Amniotic stem cell (primary cell): ENCODE measurements at regions not wholly inside any gene's neighbourhood (a gene's known extent, or its start where the extent isn't known, plus 50 kb on each side); places are given as distances from the start of the nearest gene placed in this dataset.
"Not testable (repeated sequence)": the region's sequence is repeated elsewhere in the genome, so short reads cannot be mapped to it uniquely, and the experiment has no call there.

Experiments used
- DNase-seq: peaks from one replicate; lab custom pipeline; 2025; lab: John Stamatoyannopoulos, UW

DNA sequence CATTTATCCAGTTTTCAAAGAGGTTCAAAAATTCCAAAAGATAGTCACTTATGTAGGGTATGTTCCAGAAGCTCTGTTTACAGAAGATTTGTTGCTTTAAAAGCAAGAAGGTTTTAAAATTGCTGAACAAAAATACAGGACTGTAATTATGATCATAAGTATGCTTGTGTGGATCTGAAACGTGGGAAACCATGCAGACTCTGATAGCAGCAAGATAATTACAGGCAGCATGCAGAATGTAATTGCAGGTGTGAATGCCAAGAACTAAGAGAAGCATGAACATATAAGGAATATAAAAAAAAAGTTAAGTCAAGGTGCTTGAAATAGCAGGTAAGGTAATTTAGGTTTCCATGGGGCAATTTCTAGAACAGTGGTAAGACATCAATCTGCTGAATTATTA is 405.7 kb downstream of the ARL4A start:
- no peak for DNase-seq

DNA sequence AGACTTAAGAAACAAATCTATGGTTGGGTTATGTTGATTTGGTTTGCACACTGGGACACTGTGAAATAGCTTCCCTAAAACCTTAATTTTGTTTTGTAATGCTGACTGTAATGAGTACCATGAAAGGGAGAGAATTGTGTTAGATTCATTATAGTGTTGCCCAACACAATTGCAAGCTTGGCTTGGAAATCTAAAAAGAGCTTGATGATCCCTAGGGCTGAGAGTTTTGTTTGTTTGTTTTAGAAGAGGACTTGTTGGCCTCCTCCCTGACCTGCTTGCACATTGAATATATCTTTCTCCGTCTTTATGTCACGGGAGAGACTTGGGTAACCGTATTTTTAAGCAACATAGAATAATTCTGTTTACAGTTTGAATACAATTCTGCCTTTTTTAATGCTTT is 410.1 kb downstream of the ARL4A start:
- DNase-seq = no peak

DNA sequence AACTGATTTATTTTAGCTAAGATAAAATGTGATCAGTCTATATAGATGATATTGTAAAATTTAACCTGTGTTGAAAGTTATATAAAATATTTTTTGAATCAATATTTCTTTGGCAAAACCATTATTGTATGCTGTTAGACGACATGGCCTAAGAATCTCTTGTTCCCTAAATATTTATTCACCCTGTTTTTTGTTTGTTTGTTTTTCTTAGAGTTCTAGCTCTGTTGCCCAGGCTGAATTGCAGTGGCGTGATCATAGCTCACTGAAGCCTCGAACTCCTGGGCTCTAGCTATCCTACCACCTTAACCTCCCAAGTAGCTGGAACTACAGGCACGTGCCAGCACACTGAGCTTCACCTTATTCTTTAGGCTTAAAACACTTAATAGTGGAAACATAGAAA is 410.7 kb downstream of the ARL4A start:
- DNase-seq = no peak

DNA sequence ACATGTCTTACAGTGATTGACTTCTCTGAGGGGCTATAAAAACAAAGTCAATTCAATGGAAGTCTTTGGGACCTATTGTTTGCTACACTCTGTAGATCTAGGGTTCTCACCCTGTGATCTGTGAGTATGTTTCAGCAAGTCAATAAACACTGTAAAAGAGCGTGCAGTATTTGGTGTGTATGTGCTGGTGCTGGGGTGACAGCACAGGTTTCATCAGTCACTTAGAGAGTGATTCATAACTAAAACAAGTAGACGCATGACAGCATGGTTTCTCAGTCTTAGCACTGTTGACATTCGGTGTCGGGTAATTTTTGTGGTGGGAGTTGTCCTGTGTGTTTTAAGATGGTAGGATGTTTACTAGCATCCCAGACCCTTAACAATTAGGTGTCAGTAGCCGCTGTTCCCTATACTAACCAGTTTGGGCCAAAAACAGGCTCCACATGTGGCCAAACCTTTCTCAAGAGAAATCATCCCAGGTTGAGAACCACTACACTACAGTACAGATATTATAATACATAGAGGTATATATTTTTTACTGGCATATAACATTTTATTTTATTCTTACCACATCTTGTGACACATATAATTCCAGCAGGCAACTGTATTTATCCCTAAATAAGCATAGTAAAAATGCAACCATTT is 411.8 kb downstream of the ARL4A start:
- DNase-seq = no peak

DNA sequence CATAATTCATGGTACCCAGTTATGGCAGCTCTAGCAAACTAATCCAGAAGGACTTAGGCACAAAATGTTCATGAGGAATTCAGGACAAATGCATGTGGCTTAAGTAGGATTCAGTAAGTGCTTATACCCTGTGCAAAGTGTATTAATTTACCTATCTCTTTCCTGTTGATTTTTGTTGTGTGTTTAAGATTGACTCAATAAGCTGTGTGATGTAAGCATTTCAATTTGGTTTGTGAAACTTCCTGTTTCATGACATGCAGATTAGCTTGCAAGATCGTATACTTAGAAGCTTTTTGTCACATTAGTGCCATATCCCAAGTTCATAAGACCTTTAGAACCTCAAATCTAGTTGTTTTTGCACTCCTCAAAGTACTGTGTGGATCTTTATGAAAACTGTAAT is 416.7 kb downstream of the ARL4A start:
- DNase-seq = no peak

DNA sequence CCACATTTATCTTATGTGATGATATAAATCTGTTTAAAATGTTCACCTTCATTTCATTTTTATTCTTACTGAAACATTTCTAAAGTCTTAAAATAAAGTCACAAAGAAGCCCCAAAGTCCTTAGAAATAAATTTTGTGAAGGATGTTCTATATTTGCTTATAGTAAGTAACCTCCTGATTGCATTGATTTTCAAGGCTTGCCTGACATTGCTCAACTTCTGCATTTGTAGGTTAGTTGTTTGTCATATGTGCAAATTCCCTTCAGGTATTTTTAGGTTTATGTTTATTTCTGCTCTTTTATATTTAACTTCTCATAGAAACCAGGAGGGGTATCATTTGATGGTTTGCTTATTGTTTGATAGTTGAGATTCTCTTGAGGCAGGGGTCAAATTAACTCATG is 417.8 kb downstream of the ARL4A start:
- no peak for DNase-seq

DNA sequence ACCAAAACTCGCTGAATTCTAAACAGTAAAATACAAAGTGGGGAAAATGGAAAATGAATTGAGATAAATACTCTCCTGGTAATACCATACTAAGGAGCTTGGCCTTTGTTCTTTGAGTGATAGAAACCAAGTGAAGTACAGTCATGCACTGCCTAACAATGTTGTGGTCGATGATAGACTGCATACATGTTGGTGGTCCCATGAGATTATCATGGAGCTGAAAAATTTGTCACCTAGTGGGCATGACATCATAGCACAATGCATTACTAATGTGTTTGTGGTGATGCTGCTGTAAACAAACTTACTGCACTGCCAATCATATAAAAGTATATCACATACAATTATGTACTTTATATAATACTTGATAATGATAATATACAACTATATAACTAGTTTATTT is 419.1 kb downstream of the ARL4A start:
- DNase-seq = no peak

DNA sequence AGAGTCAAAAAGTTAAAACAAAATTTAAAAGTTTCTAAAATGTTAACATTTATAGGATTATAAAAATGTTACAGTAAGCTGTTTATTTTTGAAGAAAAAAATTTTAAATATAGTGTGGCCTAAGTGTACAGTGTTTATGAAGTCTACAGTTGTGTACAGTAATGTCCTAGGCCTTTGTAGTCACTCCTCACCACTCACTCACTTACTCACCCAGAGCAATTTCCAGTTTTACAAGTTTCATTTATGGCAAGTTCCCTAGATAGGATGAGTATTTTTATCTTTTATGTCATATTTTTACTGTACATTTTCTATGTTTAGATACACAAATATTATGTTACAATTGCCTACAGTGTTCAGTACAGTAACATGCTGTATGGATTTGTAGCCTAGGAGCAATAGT is 419.9 kb downstream of the ARL4A start:
- DNase-seq = no peak

DNA sequence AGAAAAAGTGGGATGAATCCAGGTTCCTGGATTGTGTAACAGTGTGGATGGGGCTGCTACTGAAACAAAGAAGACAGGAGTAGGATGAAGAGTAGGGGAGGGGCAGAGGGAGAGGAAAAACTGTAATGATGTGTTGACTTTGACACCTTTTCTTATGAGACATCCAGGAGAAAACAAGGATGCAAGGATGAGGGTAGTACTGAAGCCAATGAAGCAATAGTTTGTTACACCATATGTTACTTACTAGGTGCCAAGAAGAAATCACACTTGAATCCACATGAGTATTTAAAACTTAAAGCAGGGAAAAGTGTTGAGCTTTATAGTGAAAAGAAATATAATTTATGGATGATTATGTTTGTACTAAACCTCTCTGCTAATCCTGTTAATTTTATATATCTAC is 420.6 kb downstream of the ARL4A start:
- DNase-seq = no peak

DNA sequence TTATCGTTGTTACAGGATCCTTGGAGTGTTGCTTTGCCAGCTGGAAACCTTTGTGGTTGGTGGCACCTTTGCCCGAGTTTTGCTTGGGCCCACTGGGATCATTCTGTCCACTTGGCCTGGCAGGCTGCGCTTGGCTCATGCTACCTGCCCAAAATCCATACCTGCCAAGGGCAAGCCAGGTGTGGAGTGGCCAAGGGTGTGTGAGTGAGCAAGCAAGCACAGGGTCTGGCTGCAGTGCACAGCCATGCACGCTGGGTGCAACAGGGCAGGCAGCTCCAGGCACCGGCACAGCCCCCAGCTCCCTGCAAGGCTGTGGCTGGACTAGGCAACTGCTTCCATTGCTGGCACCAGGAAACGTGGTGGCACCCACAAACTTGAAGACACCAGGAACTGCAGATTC is 421.8 kb downstream of the ARL4A start:
- DNase-seq = no peak

DNA sequence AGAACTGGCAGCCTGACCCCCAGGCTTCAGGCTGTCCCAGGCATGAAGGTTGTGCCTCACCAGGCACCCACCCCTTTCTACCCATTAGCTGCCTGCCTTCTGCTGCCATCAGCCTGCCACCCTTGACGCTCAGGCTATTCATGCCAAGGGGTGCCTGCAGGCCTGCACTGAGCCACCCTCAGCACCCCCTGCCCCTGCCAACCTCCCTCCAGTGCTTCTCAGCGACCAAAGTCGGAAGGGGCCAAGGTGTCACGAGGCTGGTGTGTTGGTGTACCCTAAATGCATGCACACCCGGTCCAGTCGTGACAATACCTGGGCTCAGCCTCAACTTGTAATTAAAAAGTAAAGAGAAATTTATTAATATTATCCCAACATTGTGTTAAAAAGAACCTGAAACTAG is 422.7 kb downstream of the ARL4A start:
- no peak for DNase-seq

DNA sequence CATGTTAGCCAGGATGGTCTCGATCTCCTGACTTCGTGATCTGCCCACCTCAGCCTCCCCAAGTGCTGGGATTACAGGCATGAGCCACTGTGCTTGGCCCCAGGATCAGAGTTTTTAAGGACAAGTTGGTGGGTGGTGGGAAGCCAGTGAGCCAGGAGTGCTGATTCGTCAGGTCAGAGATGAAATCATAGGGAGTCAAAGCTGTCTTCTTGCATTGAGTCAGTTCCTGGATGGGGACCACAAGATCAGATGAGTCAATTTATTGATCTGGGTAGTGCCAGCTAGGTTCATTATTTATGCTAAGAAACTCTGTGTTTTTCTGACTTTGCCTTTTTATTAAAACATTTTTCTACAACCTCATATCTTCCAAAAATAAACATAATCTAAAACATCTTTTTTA is 423.8 kb downstream of the ARL4A start:
- DNase-seq = no peak

DNA sequence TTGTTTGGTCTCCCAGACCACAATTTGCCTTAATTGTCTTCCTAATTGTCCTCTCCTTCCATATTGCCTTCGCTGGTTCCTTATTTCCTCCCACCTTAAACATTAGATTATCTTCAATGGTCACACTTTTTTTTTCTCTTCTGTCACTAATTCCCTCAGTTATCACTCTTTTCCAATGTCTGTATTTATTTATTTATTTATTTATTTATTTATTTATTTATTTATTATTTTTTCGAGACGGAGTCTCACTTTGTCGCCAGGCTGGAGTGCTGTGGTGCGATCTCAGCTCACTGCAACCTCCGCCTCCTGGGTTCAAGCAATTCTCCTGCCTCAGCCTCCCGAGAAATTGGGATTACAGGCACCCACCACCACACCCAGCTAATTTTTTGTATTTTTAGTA is 426.8 kb downstream of the ARL4A start:
- DNase-seq = not testable (repeated sequence)

DNA sequence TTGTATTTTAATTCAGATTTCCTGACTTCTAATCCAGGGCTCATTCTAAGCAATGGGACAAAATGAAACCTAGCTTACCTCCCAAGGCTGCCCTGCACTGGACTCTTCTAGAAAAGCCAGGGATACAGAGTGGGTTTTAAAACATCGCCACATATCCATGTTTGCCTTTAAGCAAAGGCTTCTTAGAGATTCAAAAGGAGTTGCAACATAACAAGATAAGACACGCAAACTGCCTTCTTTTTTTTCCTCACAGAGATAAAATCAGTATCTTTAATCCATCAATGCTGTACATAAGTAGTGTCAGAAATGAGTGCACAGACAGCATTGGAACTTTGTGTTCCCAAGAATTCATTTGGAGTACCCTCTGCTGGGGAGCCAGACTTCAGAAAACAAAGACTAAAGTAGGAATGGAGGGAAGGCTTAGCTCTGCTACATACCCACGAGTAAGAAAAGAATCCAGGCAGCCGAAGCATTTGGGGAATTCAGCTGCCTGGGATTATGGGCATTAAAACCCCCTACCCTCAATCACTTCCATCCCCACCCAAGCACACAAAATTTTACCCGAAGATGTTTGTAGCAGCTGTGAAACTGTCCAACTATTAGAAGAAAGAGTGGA is 427.8 kb downstream of the ARL4A start:
- DNase-seq = no peak

DNA sequence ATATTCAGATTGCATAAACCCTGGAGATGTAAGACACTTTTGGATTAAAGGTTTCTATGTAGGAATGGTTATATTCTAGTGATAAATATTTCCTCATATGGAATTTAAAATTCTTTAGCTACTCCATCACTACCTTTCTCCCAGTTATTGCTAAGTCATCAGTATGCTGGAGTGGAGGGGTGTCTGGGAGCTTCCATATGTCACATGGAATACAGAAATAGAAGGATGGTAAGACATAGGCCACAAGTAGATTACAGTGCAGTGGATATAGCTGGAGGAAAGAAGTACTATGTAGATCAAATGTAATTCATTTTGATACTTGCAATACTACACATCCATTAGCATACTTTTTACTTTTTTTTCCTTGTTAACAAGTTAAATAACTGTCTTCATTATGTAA is 428.4 kb downstream of the ARL4A start:
- DNase-seq = no peak

DNA sequence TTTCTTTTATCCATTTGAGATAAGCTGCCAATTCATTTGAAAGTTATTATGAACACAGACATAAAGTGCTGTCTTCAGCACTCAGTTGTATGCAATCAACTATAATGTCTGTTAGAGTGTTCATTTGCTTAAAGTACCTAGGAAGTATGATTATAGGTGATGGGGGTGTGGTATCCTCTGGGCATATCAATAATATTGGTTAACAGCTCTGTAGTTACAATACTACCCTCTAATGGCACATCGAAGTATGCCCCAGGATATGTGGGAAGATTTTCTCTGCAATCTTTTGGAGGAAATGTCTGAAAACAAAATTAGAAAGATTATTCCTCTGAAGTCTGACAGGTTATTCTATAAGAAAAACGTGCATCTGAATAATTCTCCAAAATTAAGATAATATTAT is 429.7 kb downstream of the ARL4A start:
- DNase-seq = no peak

DNA sequence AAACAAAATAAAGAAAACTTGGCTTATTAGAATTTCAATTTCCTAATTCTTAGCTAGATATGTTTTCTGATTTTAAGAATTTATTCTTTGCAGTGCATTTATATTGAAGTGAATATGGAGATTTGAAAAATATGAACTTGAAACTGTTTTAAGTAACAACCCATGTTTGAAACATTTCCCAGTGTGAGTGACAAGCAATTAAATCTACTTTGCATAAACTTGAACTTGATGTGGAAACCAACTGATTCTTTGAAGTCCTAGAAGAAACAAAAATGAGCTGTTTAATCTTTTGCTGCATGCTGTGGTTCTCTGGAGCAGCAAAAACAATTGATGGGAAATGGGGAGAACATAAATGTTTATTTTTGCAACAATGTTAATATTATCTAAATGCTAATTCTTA is 430.2 kb downstream of the ARL4A start:
- DNase-seq = no peak

DNA sequence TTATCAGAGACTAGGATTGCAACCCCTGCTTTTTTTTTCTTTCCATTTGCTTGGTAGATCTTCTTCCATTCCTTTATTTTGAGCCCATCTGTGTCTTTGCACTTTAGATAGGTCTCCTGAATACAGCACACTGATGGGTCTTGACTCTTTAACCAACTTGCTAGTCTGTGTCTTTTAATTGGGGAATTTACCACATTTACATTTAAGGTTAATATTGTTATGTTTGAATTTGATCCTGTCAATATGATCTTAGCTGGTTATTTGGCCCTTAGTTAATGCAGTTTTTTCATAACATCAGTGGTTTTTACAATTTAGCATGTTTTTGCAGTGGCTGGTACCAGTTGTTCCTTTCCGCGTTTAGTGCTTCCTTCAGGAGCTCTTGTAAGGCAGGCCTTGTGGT is 437.2 kb downstream of the ARL4A start:
- DNase-seq = not testable (repeated sequence)

DNA sequence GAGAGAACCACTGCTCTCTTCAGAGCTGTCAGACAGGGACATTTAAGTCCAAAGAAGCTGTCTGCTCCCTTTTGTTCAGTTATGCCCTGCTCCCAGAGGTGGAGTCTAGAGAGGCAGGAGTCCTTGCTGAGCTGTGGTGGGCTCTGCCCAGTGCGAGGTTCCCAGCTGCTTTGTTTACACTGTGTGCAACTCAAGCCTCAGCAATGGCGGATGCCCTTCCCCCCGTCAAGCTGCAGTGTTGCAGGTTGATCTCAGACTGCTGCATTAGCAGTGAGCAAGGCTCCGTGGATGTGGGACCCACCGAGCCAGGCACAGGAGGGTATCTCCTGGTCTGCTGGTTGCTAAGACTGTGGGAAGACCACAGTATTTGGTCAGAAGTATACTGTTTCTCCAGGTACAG is 438.9 kb downstream of the ARL4A start:
- DNase-seq = no peak

DNA sequence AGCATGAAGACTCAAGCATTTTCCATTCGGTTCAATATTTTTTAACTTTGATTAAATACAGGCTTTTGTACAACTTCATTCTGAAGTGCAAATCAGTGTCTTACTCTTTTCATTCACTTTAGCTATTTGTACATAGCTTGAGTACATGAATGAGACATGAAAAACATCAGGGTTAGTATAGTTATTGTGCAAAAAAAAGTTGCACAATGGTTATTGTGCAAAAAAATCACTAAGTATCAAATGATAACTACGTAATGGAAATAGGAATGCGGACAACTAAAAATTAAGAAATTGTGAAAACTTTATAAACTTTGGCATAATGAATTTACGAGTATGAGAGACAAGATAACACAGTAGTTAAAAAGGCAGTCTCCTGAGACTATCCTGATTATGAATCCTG is 442.9 kb downstream of the ARL4A start:
- DNase-seq = no peak

DNA sequence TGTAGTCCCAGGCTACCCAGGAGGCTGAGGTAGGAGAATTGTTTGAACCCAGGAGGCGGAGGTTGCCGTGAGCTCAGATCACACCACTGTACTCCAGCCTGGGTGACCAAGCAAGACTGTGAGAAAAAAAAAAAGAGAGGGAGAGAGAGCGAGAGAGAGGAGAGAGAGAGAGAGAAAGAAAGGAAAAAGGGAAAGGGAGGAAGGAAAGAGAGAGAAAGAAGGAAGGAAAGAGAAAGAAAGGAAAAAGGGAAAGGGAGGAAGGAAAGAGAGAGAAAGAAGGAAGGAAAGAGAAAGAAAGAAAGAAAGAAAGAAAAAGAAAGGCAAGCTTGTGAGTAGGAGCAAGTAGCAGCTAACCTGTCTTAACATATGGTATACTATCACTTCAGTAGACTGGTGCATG is 443.5 kb downstream of the ARL4A start:
- not testable (repeated sequence) for DNase-seq

DNA sequence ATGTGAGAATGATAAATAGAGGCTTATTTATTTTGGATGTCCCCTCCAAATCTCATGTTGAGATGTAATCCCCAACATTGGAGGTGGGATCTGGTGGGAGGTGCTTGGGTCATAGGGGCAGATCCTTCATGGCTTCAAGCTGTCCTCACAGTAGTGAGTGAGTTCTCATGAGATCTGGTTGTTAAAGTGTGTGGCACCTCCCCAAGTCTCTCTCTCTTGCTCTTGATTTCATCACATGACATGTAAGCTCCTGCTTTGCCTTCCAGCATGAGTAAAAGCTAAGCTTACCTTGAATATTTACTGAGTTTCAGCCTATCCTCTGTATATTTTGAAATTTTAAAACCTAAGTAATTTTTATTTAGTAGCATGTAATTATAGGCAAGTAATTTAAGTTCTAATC is 444.9 kb downstream of the ARL4A start:
- no peak for DNase-seq

DNA sequence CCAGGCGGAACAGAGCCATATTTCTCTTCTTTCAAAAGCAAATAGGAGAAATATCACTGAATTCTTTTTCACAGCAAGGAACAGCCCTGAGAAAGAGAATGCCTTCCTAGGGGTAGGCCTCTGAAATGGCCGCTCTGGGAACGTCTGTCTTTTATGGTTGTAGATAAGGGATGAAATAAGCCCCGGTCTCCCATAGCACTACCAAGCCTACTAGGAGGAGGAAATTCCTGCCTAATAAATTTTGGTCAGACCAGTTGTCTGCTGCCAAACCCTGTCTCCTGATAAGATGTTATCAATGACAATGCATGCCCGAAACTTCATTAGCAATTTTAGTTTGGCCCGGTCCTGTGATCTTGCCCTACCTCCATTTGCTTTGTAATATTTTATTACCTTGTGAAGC is 448.9 kb downstream of the ARL4A start:
- DNase-seq = not testable (repeated sequence)

DNA sequence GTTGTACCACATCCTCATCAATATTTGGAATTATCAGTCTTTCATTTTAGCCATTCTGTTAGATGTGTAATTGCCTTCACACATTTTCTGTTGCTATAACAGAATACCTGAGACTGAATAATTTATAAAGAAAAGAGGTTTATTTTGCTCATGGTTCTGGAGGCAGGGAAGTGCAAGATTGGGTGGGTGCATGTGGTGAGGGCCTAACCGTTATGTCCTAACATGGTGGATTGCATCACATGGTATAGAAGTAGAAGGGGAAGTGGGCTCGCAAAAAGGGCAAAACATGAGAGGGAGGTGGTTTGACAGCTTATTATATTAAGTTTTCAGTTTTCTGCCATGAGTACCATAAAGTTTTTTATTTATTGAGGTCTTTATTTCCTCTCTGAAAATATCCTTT is 452.0 kb downstream of the ARL4A start:
- DNase-seq = no peak
